SH-SY5Y (cell line): ENCODE measurements at regions not wholly inside any gene's neighbourhood (a gene's known extent, or its start where the extent isn't known, plus 50 kb on each side); places are given as distances from the start of the nearest gene placed in this dataset.

ENCODE experiments used
- GATA2 ChIP-seq: IDR thresholded peaks from 2 replicates; pipeline ENCODE4 v1.6.1; 2011; ENCODE audit warnings: mild to moderate bottlenecking, low read depth, low read length
- GATA3 ChIP-seq: IDR thresholded peaks from 2 replicates; pipeline ENCODE4 v1.6.1; 2011; ENCODE audit warnings: low read depth, mild to moderate bottlenecking, low read length, moderate library complexity

GRCh38 chr2:221100467-221101089, 471.5 kb downstream of the EPHA4 start:
- no peak for TF ChIP-seq GATA2
- TF ChIP-seq GATA3: no peak

GRCh38 chr2:221102896-221103688, 469.0 kb downstream of the EPHA4 start:
- TF ChIP-seq GATA3: no peak
- TF ChIP-seq GATA2: no peak

- no peak for TF ChIP-seq GATA2
- TF ChIP-seq GATA3: no peak
These were observed 468.2 kb downstream of the EPHA4 start for GRCh38 chr2:221103930-221104329.

GRCh38 chr2:221104361-221104811, 467.7 kb downstream of the EPHA4 start:
- TF ChIP-seq GATA2 (no peak), GATA3 (no peak)

- TF ChIP-seq GATA2: no peak
- TF ChIP-seq GATA3: no peak
These were observed 465.9 kb downstream of the EPHA4 start for GRCh38 chr2:221106241-221106640.

- TF ChIP-seq GATA2: no peak
- TF ChIP-seq GATA3: no peak
These were observed 464.7 kb downstream of the EPHA4 start for GRCh38 chr2:221107424-221107823.

GRCh38 chr2:221109552-221109951, 462.6 kb downstream of the EPHA4 start:
- no peak for TF ChIP-seq GATA3
- TF ChIP-seq GATA2: no peak

GRCh38 chr2:221111739-221112138, 460.4 kb downstream of the EPHA4 start:
- TF ChIP-seq GATA2: no peak
- TF ChIP-seq GATA3: no peak

GRCh38 chr2:221112744-221113143, 459.4 kb downstream of the EPHA4 start:
- TF ChIP-seq GATA3 (no peak), GATA2 (no peak)

- TF ChIP-seq GATA2: no peak
- no peak for TF ChIP-seq GATA3
These were observed 456.2 kb downstream of the EPHA4 start for GRCh38 chr2:221115944-221116343.

GRCh38 chr2:221120643-221121042, 451.5 kb downstream of the EPHA4 start:
- no peak for TF ChIP-seq GATA3
- TF ChIP-seq GATA2: no peak

GRCh38 chr2:221123396-221123795, 448.7 kb downstream of the EPHA4 start:
- no peak for TF ChIP-seq GATA3
- TF ChIP-seq GATA2: no peak

GRCh38 chr2:221124532-221125240, 447.4 kb downstream of the EPHA4 start:
- TF ChIP-seq GATA3 (no peak), GATA2 (no peak)

GRCh38 chr2:221125691-221126090, 446.4 kb downstream of the EPHA4 start:
- TF ChIP-seq GATA3: no peak
- TF ChIP-seq GATA2: no peak
